MCF 10A (cell line): ENCODE measurements at regions not wholly inside any gene's neighbourhood (a gene's known extent, or its start where the extent isn't known, plus 50 kb on each side); places are given as distances from the start of the nearest gene placed in this dataset.
"Not testable (repeated sequence)": the region's sequence is repeated elsewhere in the genome, so short reads cannot be mapped to it uniquely, and the experiment has no call there.

Experiments used
- BruUV-seq: library from RNA; stranded (reverse); fragments of 400-500 nt; replicated peaks from 2 replicates; lab custom pipeline; 2021; lab: Mats Ljungman, UMichigan
- CTCF ChIA-PET: fragments of 300-600 bp; sonication (Branson Sonifier 250); formaldehyde crosslinking; extraction: SDS; loops from one replicate; lab custom pipeline; 2021; ENCODE audit warnings: antibody characterized with exemption, inconsistent platforms; lab: Yijun Ruan, JAX
- POLR2A ChIA-PET: fragments of 300-600, 350-650 bp; sonication (Branson Sonifier 250); formaldehyde crosslinking; extraction: SDS; loops from one replicate; lab custom pipeline; 2020; ENCODE audit warnings: antibody characterized with exemption, inconsistent platforms; lab: Yijun Ruan, JAX
- DNase-seq: peaks from one replicate; pipeline ENCODE4 v3.0.0-alpha.2; 2018; ENCODE audit not compliant: unreplicated experiment
- H3K27ac Mint-ChIP-seq: one replicate; pipeline ENCODE4 v1.8.0; 2022; ENCODE audit warnings: mild to moderate bottlenecking, low read depth, mixed read lengths; ENCODE audit not compliant: unreplicated experiment
- H3K27me3 Mint-ChIP-seq: one replicate; pipeline ENCODE4 v1.8.0; 2022; ENCODE audit warnings: mixed read lengths; ENCODE audit not compliant: insufficient read depth, unreplicated experiment
- H3K36me3 Mint-ChIP-seq: one replicate; pipeline ENCODE4 v1.8.0; 2022; ENCODE audit warnings: mild to moderate bottlenecking, moderate library complexity, mixed read lengths; ENCODE audit not compliant: insufficient read depth, unreplicated experiment
- H3K4me1 Mint-ChIP-seq: one replicate; pipeline ENCODE4 v1.8.0; 2022; ENCODE audit warnings: mixed read lengths; ENCODE audit not compliant: insufficient read depth, unreplicated experiment
- H3K4me3 Mint-ChIP-seq: one replicate; pipeline ENCODE4 v1.8.0; 2022; ENCODE audit warnings: mild to moderate bottlenecking, moderate library complexity, mixed read lengths; ENCODE audit not compliant: unreplicated experiment
- H3K9me3 Mint-ChIP-seq: one replicate; pipeline ENCODE4 v1.8.0; 2022; ENCODE audit warnings: mixed read lengths; ENCODE audit not compliant: unreplicated experiment
- CTCF ChIP-seq: fragments of 200-600 bp; IDR thresholded peaks from one replicate; pipeline ENCODE4 v1.8.0; 2022; ENCODE audit warnings: antibody characterized with exemption, mild to moderate bottlenecking; ENCODE audit not compliant: unreplicated experiment
- intact Hi-C: fragments of 100-400 bp; cut with micrococcal nuclease; formaldehyde crosslinking; loops from 2 replicates; pipeline ENCODE4 v1.14.1; 2022

- H3K27ac Mint-ChIP-seq = no peak overlapping the region
- H3K36me3 Mint-ChIP-seq = no peaks in the 10 kb centered on the region
- TF ChIP-seq CTCF = no peak
- ChIA-PET CTCF (interaction anchor here (6.6 kb wide), 1 partner anchor 14 kb away, joined by 23 read pairs; no protein-coding TSS in a partner anchor), POLR2A (no interaction called here)
- H3K9me3 Mint-ChIP-seq = no peaks in the 10 kb centered on the region
- H3K4me1 Mint-ChIP-seq = no peaks in the 10 kb centered on the region
- H3K4me3 Mint-ChIP-seq = no peak overlapping the region
- no TSS peak for BruUV-seq
- intact Hi-C loops = no loop called here
- no peak for DNase-seq
- peaks cover 80% of the 10 kb centered on the region for H3K27me3 Mint-ChIP-seq
These were observed 50.3 kb upstream of the ATP6AP2 start for GRCh38 chrX:40530509-40530908.

GRCh38 chrX:40527543-40527942 lies 53.2 kb upstream of the ATP6AP2 start:
- H3K4me3 Mint-ChIP-seq = no peak overlapping the region
- H3K9me3 Mint-ChIP-seq = no peaks in the 10 kb centered on the region
- no peak for DNase-seq
- TF ChIP-seq CTCF = no peak
- H3K27me3 Mint-ChIP-seq = peaks cover 85% of the 10 kb centered on the region
- H3K27ac Mint-ChIP-seq = no peak overlapping the region
- BruUV-seq = no TSS peak
- no peaks in the 10 kb centered on the region for H3K36me3 Mint-ChIP-seq
- POLR2A ChIA-PET = no interaction called here
- CTCF ChIA-PET = interaction anchor here (6.6 kb wide), 1 partner anchor 17 kb away, joined by 23 read pairs; no protein-coding TSS in a partner anchor
- H3K4me1 Mint-ChIP-seq = no peaks in the 10 kb centered on the region
- intact Hi-C loops = no loop called here

GRCh38 chrX:40526412-40526811 lies 54.4 kb upstream of the ATP6AP2 start:
- H3K27me3 Mint-ChIP-seq = peaks cover 86% of the 10 kb centered on the region
- TF ChIP-seq CTCF = no peak
- no peak overlapping the region for H3K4me3 Mint-ChIP-seq
- DNase-seq = no peak
- no peaks in the 10 kb centered on the region for H3K36me3 Mint-ChIP-seq
- intact Hi-C loops = no loop called here
- no peaks in the 10 kb centered on the region for H3K9me3 Mint-ChIP-seq
- ChIA-PET POLR2A (interaction anchor here (0.7 kb wide), 1 partner anchor 190 kb away, joined by 3 read pairs; no protein-coding TSS in a partner anchor), CTCF (interaction anchor here (0.6 to 6.6 kb wide), 2 partner anchors 12 to 18 kb away, joined by 4 to 23 read pairs; no protein-coding TSS in a partner anchor)
- no peak overlapping the region for H3K27ac Mint-ChIP-seq
- no peaks in the 10 kb centered on the region for H3K4me1 Mint-ChIP-seq
- no TSS peak for BruUV-seq

GRCh38 chrX:40525901-40526300 lies 54.9 kb upstream of the ATP6AP2 start:
- H3K9me3 Mint-ChIP-seq, H3K27ac Mint-ChIP-seq, BruUV-seq, intact Hi-C loops, DNase-seq, H3K4me1 Mint-ChIP-seq, H3K36me3 Mint-ChIP-seq, POLR2A ChIA-PET, H3K4me3 Mint-ChIP-seq: not testable (repeated sequence)
- H3K27me3 Mint-ChIP-seq = peaks cover 86% of the 10 kb centered on the region
- CTCF ChIA-PET = interaction anchor here (0.6 to 6.6 kb wide), 2 partner anchors 11 to 19 kb away, joined by 4 to 23 read pairs; no protein-coding TSS in a partner anchor

- H3K27me3 Mint-ChIP-seq = peaks cover 83% of the 10 kb centered on the region
- H3K36me3 Mint-ChIP-seq = no peaks in the 10 kb centered on the region
- ChIA-PET POLR2A (no interaction called here), CTCF (no interaction called here)
- H3K9me3 Mint-ChIP-seq = no peaks in the 10 kb centered on the region
- H3K4me1 Mint-ChIP-seq = no peaks in the 10 kb centered on the region
- intact Hi-C loops = no loop called here
- BruUV-seq = no TSS peak
- H3K27ac Mint-ChIP-seq = no peak overlapping the region
- no peak for TF ChIP-seq CTCF
- DNase-seq = no peak
- no peak overlapping the region for H3K4me3 Mint-ChIP-seq
These were observed 56.3 kb upstream of the ATP6AP2 start for GRCh38 chrX:40524423-40524822.
